Lower lobe of right lung (tissue), 2 donors: ENCODE measurements at regions not wholly inside any gene's neighbourhood (a gene's known extent, or its start where the extent isn't known, plus 50 kb on each side); places are given as distances from the start of the nearest gene placed in this dataset.
A peak's percentile ranks its signal among the peaks of the same experiment; 100 is the strongest.

Source experiments
- ATAC-seq, 2 donors: fragments of 200-7000 bp; cut with Tn5 transposase; one replicate each; pipeline ENCODE4 v1.9.1; 2020 to 2022; ENCODE audit warnings: mild to moderate bottlenecking in 2 of 2, moderate library complexity in 2 of 2
- DNase-seq: peaks from one replicate; pipeline ENCODE4 v3.0.0-alpha.2; 2020
- H3K27ac ChIP-seq: fragments of 200-600 bp; one replicate; pipeline ENCODE4 v1.8.0; 2022
- H3K27me3 ChIP-seq: fragments of 200-600 bp; one replicate; pipeline ENCODE4 v1.8.0; 2022; ENCODE audit warnings: low read depth
- H3K36me3 ChIP-seq: fragments of 200-600 bp; one replicate; pipeline ENCODE4 v1.8.0; 2022; ENCODE audit warnings: mild to moderate bottlenecking
- H3K4me1 ChIP-seq: fragments of 200-600 bp; one replicate; pipeline ENCODE4 v1.8.0; 2022
- H3K4me3 ChIP-seq: fragments of 200-600 bp; one replicate; pipeline ENCODE4 v1.8.0; 2022; ENCODE audit warnings: mild to moderate bottlenecking
- H3K9me3 ChIP-seq: fragments of 200-600 bp; one replicate; pipeline ENCODE4 v1.8.0; 2022
- intact Hi-C: fragments of 100-400 bp; cut with DNase I; formaldehyde crosslinking; loops from one replicate; pipeline ENCODE4 v1.11.0; 2022
- TF ChIP-seq, protein P1 (sequence below): fragments of 200-600 bp; IDR thresholded peaks from one replicate; pipeline ENCODE4 v1.8.0; 2022; ENCODE audit warnings: antibody characterized with exemption, mild to moderate bottlenecking
- donor health status: DM: no; HTN: yes; CAD: no; lungs with severe emphysema.

DNA sequence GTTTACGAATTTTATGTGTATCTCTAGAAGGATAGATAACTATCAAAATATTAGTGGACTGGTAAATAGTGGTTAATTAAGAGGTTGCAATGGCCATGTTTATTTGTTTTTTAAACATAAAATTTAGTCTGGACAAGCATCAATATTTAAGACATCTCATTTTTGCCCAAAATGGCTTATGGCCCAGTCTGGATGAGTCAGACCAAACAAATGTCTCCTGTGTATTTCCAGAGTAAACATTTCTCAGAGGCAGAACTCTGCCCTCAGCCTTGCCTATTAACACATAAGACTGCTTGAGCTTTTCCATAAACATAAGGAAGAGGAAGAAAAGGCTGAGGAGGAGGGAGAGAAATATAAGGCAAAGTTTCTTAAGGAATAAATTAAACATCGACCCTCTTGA lies 277.1 kb upstream of the DIAPH2 start:
- TF ChIP-seq, protein P1, sequence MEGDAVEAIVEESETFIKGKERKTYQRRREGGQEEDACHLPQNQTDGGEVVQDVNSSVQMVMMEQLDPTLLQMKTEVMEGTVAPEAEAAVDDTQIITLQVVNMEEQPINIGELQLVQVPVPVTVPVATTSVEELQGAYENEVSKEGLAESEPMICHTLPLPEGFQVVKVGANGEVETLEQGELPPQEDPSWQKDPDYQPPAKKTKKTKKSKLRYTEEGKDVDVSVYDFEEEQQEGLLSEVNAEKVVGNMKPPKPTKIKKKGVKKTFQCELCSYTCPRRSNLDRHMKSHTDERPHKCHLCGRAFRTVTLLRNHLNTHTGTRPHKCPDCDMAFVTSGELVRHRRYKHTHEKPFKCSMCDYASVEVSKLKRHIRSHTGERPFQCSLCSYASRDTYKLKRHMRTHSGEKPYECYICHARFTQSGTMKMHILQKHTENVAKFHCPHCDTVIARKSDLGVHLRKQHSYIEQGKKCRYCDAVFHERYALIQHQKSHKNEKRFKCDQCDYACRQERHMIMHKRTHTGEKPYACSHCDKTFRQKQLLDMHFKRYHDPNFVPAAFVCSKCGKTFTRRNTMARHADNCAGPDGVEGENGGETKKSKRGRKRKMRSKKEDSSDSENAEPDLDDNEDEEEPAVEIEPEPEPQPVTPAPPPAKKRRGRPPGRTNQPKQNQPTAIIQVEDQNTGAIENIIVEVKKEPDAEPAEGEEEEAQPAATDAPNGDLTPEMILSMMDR, result no peak
- Histone ChIP-seq H3K27me3 (no peaks in the 10 kb centered on the region), H3K4me3 (no peak overlapping the region), H3K4me1 (peaks cover 11% of the 10 kb centered on the region), H3K27ac (no peak overlapping the region), H3K9me3 (no peaks in the 10 kb centered on the region), H3K36me3 (no peaks in the 10 kb centered on the region)
- DNase-seq (no peak), ATAC-seq (peak in 1 of 2 donors; percentile 65)
- intact Hi-C loops, result no loop called here

DNA sequence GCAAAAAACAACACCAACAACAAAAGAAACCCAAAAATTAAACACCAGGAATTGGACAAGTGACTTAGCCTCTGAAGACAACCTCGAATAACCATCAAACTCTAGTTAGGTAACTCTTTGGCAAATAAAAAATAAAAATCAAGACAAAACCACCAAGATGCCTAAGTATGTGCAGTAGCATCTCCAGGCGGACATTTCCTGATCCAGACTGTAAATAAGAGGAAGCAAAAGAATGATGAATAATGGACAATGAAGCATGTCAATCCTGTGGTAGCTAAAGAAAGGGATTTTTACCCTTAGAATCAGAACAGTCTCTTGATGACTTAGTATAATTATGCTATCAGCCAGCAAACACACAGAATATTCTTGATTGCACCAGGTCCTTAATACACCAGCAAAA lies 276.7 kb upstream of the DIAPH2 start:
- Histone ChIP-seq H3K36me3 (no peaks in the 10 kb centered on the region), H3K4me3 (no peak overlapping the region), H3K27me3 (no peaks in the 10 kb centered on the region), H3K9me3 (no peaks in the 10 kb centered on the region), H3K27ac (no peak overlapping the region), H3K4me1 (peaks cover 11% of the 10 kb centered on the region)
- DNase-seq (no peak), ATAC-seq (no peak)
- TF ChIP-seq, protein P1, result no peak
- intact Hi-C loops, result no loop called here

GRCh38 chrX:96410927-96411326 lies 273.7 kb upstream of the DIAPH2 start:
- no peaks in the 10 kb centered on the region for H3K9me3 ChIP-seq
- no peak overlapping the region for H3K4me3 ChIP-seq
- H3K27me3 ChIP-seq, result no peaks in the 10 kb centered on the region
- H3K27ac ChIP-seq, result no peak overlapping the region
- no peaks in the 10 kb centered on the region for H3K36me3 ChIP-seq
- ATAC-seq (no peak), DNase-seq (no peak)
- intact Hi-C loops, result no loop called here
- H3K4me1 ChIP-seq, result peaks cover 11% of the 10 kb centered on the region
- TF ChIP-seq, protein P1, result no peak

- Histone ChIP-seq H3K27ac (no peak overlapping the region), H3K4me3 (no peak overlapping the region), H3K9me3 (no peaks in the 10 kb centered on the region), H3K4me1 (no peaks in the 10 kb centered on the region), H3K36me3 (no peaks in the 10 kb centered on the region), H3K27me3 (no peaks in the 10 kb centered on the region)
- intact Hi-C loops, result no loop called here
- DNase-seq (no peak), ATAC-seq (no peak)
- TF ChIP-seq, protein P1, result no peak
Measured at GRCh38 chrX:96417695-96418094, 266.9 kb upstream of the DIAPH2 start.

DNA sequence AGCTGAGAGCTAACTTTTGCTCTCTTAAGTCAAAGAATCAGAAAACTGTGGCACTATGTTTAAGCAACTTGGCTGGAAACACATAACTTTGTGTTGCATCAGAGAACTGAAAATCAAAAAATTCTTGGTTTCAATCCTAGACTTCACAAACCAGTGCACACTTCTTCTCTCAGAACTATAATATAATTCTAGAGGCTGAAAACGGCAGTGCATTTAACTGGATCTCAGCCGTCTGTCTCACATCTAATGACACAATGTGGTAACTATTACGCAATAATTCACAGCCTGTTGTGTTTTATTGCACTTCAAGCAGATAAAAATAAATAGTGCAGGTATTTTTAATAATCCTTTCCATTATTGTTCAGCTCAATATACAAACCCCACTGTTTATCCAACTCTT lies 260.6 kb upstream of the DIAPH2 start:
- Histone ChIP-seq H3K9me3 (no peaks in the 10 kb centered on the region), H3K36me3 (no peaks in the 10 kb centered on the region), H3K4me3 (no peak overlapping the region), H3K27me3 (no peaks in the 10 kb centered on the region), H3K4me1 (no peaks in the 10 kb centered on the region), H3K27ac (no peak overlapping the region)
- intact Hi-C loops, result no loop called here
- DNase-seq (no peak), ATAC-seq (no peak)
- TF ChIP-seq, protein P1, result no peak

DNA sequence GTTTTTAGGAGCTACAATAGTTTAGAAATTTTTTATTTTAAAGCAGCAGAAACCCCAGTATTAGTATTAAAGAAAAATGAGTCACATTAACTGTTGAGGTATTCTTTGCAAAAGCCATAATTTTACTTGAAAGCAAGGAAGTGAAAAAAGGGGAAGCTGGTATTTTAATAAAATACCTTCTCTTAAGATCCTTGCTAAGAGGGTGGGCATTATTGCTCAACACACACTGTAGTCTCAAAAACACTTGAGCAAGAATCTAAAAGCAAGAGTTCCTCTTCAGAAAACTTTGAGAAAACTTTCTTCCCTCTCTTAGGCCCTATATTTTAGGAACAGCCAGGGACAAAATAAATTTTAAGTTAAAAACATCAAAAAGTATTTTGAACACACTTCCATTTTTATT lies 259.4 kb upstream of the DIAPH2 start:
- DNase-seq (no peak), ATAC-seq (no peak)
- TF ChIP-seq, protein P1, result no peak
- Histone ChIP-seq H3K36me3 (no peaks in the 10 kb centered on the region), H3K27me3 (no peaks in the 10 kb centered on the region), H3K9me3 (no peaks in the 10 kb centered on the region), H3K27ac (no peak overlapping the region), H3K4me1 (no peaks in the 10 kb centered on the region), H3K4me3 (no peak overlapping the region)
- intact Hi-C loops, result no loop called here
